ENCODE measurements at regions not wholly inside any gene's neighbourhood (a gene's known extent, or its start where the extent isn't known, plus 50 kb on each side); places are given as distances from the start of the nearest gene placed in this dataset.

- no peak for DNase-seq (ENCODE audit: low read depth)
Observed at GRCh38 chr13:31929031-31929770, 102.4 kb upstream of the FRY start.

- DNase-seq (ENCODE audit: low read depth), result no peak
Observed at GRCh38 chr13:31930490-31930889, 101.1 kb upstream of the FRY start.

DNA sequence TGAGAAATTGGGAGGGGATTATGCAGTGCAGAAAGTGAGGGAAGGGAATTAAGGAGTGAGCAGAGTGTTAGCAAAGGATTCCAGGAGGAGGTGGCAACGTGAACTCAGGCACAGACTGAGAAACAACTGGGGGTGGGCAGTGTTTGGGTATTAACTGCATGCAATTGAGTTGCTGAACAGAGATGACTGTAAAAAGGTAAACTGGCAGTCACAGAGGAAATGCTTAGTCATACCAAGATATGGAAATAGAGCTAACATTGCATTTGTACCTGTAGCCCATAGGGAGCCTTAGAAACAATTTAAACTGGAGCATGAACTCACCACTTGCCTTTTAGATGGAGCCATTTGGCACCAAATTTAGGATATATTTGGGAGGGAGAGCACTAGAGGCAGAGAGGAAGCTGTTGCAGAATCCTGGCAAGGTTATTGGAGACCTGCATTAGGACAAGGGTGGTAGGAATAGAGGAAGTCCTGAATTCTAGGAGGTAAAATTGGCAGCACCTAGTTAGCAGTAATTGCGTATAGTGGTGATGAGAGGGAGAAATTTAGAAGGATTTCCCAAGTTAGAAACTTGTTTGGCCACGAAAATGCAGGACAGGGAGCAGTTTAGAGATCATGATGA, 100.6 kb upstream of the FRY start:
- DNase-seq (ENCODE audit: low read depth), result no peak

GRCh38 chr13:31937436-31937835, 94.1 kb upstream of the FRY start:
- no peak for DNase-seq (ENCODE audit: low read depth)

GRCh38 chr13:31940076-31940475, 91.5 kb upstream of the FRY start:
- DNase-seq (ENCODE audit: low read depth), result no peak

DNA sequence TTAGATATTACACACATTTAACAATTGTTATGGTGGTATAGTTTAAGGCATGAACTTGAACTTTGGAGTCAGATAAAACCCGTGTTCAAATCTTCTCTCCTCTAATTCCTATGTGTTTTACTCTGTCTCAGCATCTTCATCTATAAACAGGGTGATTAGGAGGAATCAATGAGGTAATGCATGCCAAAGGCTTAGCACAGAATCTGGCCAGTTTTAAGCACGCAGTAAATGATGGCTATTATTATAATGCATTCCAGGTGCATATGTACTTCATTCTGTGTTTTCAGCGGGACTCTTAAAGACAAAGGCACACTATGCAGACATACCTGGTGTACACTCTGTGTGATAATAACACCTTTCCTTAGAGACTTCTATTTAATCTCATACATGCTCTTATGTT, 88.0 kb upstream of the FRY start:
- DNase-seq (ENCODE audit: low read depth), result no peak

GRCh38 chr13:31944262-31945160, 87.1 kb upstream of the FRY start:
- no peak for DNase-seq (ENCODE audit: low read depth)

DNA sequence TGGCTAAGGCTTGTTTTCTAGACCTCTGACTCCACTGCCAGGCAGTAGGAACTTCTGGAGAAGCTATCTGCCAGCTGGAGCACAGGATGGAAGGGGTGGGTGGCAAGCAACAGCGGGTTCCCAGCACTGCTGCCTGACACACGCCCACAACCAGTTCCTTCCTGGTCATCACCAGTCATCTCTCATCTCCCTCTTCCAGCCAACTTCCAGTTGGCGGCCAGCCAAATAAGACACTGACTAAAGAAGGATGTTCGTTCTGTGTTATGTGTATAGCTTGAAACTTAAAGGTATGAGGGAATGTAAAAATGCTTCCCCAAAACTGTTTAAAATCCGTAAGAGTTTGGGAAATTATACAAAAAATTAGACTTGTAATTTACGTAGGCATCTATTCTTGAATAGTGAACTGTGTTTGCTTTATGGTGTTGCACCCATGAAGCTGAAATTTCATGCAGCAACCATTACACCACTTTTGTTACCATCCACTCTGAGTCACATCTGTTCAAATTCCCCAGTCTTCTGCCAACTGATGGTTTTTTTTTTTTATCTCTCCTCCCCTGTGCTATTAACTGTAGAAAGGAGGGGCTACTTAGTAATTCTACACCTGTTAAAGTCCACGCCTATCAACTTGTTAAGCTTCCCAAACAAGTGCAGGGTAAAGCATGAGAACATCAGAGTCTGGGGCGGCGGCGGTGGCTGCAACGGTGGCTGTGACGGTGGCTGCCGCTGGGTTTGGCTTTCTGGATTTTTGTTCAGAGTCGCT, 86.2 kb upstream of the FRY start:
- peak; percentile 55 for DNase-seq (ENCODE audit: low read depth)

DNA sequence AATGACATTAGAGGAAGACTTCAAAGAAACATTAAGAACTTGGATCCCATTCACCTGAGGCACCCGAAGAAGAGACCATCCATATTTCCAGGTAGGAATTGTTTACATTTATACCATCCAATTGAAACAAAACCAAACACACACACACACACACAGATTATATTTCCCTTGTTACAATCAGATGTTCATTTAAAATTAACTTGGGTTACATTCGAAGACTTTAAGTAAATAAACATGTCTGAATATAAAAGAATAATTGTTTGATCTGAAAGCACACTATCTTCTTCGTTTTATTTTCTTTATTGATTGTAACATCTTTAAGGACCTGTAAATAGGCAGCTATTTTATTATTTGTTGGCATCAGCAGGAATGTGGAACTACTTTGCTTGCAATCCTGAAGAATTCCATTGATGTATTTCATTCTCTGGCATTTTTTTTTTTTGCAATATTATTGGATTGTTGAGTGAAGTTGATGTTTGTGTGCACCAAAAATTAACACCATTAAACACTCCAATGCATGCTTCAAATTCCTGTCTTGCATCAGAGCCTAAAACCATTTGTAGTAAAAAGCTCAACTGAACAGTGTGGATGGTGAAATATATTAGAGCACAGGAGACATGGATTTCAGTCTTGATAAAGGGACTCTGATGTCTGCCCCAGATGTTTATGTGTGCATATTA, 85.3 kb upstream of the FRY start:
- DNase-seq (ENCODE audit: low read depth), result no peak

- no peak for DNase-seq (ENCODE audit: low read depth)
Observed at GRCh38 chr13:31947105-31947504, 84.5 kb upstream of the FRY start.

GRCh38 chr13:31947506-31947905, 84.1 kb upstream of the FRY start:
- no peak for DNase-seq (ENCODE audit: low read depth)

- DNase-seq (ENCODE audit: low read depth), result no peak
Observed at GRCh38 chr13:31949486-31949885, 82.1 kb upstream of the FRY start.

DNA sequence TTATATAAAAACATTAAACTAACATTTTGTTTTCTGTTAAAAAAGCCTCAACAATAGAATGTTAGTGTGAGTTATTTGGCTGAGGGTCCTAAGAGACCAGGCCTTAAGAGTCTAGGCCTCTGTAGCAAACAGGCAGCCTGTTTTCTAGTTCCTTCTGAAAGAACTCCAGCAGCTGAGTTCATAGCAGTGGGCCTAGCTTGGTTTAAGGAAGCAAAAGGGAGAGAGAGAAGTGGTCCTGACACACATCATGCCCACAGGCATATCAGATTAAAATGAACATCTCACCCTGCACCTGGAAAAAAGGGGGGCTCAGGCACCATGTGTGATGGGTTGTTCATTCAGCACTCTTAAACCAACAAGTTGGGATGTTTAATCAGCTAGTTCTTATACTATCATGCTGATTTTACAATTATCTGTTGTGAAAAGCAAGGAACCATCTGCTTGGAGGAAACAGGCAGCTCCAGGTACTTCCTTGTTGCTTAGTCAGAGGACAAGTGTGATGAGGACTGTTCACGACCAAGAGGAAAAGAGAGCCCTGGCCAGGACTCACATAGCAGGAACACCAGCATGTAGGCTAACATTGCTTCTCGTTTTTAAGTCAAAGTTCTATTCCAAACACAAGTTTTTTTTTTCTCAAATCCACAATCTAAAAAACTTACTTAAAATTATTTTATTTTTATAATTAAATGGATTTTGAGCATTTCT, 81.3 kb upstream of the FRY start:
- no peak for DNase-seq (ENCODE audit: low read depth)

DNA sequence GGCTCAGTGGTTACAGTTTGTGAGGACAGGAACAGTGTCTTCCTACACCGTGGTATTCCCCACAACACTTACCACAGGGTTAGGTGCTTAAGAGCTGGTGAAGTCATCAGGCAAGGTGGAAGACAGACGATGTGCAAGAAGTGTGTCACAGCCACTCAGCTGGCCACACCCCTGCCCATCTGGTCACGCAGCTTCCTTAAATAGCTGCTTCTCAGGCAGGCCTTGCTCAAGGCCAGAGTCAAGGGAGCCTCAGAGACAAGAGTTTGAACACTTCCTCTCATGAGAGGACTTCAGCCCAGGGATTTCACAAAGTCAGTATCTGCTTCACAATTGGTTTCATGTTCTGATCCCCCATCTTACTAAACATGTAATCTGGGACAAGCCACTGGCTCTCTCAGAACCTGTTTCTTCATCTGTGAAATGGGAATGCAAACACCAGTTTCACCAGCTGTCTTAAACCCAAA, 80.3 kb upstream of the FRY start:
- no peak for DNase-seq (ENCODE audit: low read depth)

GRCh38 chr13:31952641-31953380, 78.8 kb upstream of the FRY start:
- DNase-seq (ENCODE audit: low read depth), result no peak

GRCh38 chr13:31955101-31955500, 76.5 kb upstream of the FRY start:
- no peak for DNase-seq (ENCODE audit: low read depth)

- no peak for DNase-seq (ENCODE audit: low read depth)
Observed at GRCh38 chr13:31955741-31956140, 75.8 kb upstream of the FRY start.

GRCh38 chr13:31956980-31957644, 74.5 kb upstream of the FRY start:
- DNase-seq (ENCODE audit: low read depth), result no peak

DNA sequence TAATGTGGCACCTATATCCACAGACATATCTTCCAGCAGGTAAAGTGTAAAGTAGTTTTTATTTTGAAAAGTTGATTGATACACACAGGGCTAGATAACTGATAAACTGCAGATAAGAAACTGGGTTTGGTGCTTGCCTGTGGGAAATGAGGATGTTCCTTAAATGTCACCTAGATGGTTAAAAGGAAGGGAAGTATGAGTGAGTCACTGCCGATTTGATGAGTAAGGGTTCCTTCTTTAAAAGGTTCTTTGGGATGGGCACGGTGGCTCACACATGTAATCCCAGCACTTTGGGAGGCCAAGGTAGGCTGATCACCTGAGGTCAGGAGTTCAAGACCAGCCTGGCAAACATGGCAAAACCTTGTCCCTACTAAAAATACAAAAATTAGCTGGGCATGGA, 73.8 kb upstream of the FRY start:
- no peak for DNase-seq (ENCODE audit: low read depth)

Measured in CMK (cell line).